ENCODE measurements at regions not wholly inside any gene's neighbourhood (a gene's known extent, or its start where the extent isn't known, plus 50 kb on each side); places are given as distances from the start of the nearest gene placed in this dataset.
"Not testable (repeated sequence)": the region's sequence is repeated elsewhere in the genome, so short reads cannot be mapped to it uniquely, and the experiment has no call there.

GRCh38 chr3:144749536-144750253 is 778.1 kb downstream of the DIPK2A start:
- TF ChIP-seq CTCF, POLR2A (IDR thresholded peaks at IDR 0.05): not testable (repeated sequence)
